H9 (cell line): ENCODE measurements at regions not wholly inside any gene's neighbourhood (a gene's known extent, or its start where the extent isn't known, plus 50 kb on each side); places are given as distances from the start of the nearest gene placed in this dataset.

Source experiments
- DNase-seq: peaks from one replicate; pipeline ENCODE4 v3.0.0-alpha.2; 2017
- H2AFZ ChIP-seq: one replicate; pipeline ENCODE4 v1.6.1; 2013; ENCODE audit warnings: mild to moderate bottlenecking, low read length, control low read depth, moderate library complexity
- H2AK5ac ChIP-seq: 2 replicates; pipeline ENCODE4 v1.6.1; 2013; ENCODE audit warnings: low read length, control low read depth, mixed read lengths; ENCODE audit not compliant: insufficient read length
- H2BK120ac ChIP-seq: one replicate; pipeline ENCODE4 v1.6.1; 2013; ENCODE audit warnings: low read depth, mild to moderate bottlenecking, low read length, control low read depth, inconsistent platforms; ENCODE audit not compliant: poor library complexity, severe bottlenecking
- H2BK12ac ChIP-seq: 2 replicates; pipeline ENCODE4 v1.6.1; 2013; ENCODE audit warnings: low read length, control low read depth, mixed read lengths, low read depth; ENCODE audit not compliant: insufficient read length
- H2BK15ac ChIP-seq: 2 replicates; pipeline ENCODE4 v1.6.1; 2013; ENCODE audit warnings: low read depth, low read length, control low read depth
- H2BK20ac ChIP-seq: one replicate; pipeline ENCODE4 v1.6.1; 2013; ENCODE audit warnings: low read depth, mild to moderate bottlenecking, low read length, control low read depth, inconsistent platforms; ENCODE audit not compliant: poor library complexity, severe bottlenecking
- H2BK5ac ChIP-seq: 2 replicates; pipeline ENCODE4 v1.6.1; 2013; ENCODE audit warnings: low read length, control low read depth, mixed read lengths; ENCODE audit not compliant: insufficient read length
- H3K14ac ChIP-seq: 2 replicates; pipeline ENCODE4 v1.6.1; 2013; ENCODE audit warnings: low read length, control low read depth; ENCODE audit not compliant: insufficient read depth
- H3K18ac ChIP-seq: 2 replicates; pipeline ENCODE4 v1.6.1; 2013; ENCODE audit warnings: low read depth, mild to moderate bottlenecking, mixed read lengths, low read length, control low read depth; ENCODE audit not compliant: insufficient read length
- H3K23ac ChIP-seq: 2 replicates; pipeline ENCODE4 v1.6.1; 2013; ENCODE audit warnings: low read length, control low read depth, mixed read lengths, low read depth; ENCODE audit not compliant: insufficient read length
- H3K23me2 ChIP-seq: 2 replicates; pipeline ENCODE4 v1.6.1; 2013; ENCODE audit warnings: low read depth, mild to moderate bottlenecking, mixed read lengths, low read length, control low read depth; ENCODE audit not compliant: insufficient read length, poor library complexity, severe bottlenecking
- H3K27ac ChIP-seq: 2 replicates; pipeline ENCODE4 v1.5.1; 2013; ENCODE audit warnings: low read length, control low read depth, mixed read lengths, low read depth; ENCODE audit not compliant: insufficient read length
- H3K27me3 ChIP-seq: 2 replicates; pipeline ENCODE4 v1.6.1; 2013; ENCODE audit warnings: low read length, control low read depth, inconsistent platforms; ENCODE audit not compliant: insufficient read depth
- H3K4ac ChIP-seq: 2 replicates; pipeline ENCODE4 v1.6.1; 2013; ENCODE audit warnings: low read depth, mild to moderate bottlenecking, control low read depth, inconsistent platforms, low read length, moderate library complexity
- H3K4me1 ChIP-seq: 2 replicates; pipeline ENCODE4 v1.6.1; 2013; ENCODE audit warnings: low read length, control low read depth, inconsistent platforms; ENCODE audit not compliant: insufficient read depth
- H3K4me2 ChIP-seq: 2 replicates; pipeline ENCODE4 v1.6.1; 2013; ENCODE audit warnings: low read length, control low read depth, mixed read lengths; ENCODE audit not compliant: insufficient read length, insufficient read depth
- H3K56ac ChIP-seq: 2 replicates; pipeline ENCODE4 v1.6.1; 2013; ENCODE audit warnings: low read depth, mild to moderate bottlenecking, mixed read lengths, low read length, control low read depth; ENCODE audit not compliant: insufficient read length
- H3K79me1 ChIP-seq: 2 replicates; pipeline ENCODE4 v1.6.1; 2013; ENCODE audit warnings: low read depth, mild to moderate bottlenecking, moderate library complexity, low read length, control low read depth, inconsistent platforms; ENCODE audit not compliant: insufficient read depth, poor library complexity, severe bottlenecking
- H3K79me2 ChIP-seq: 2 replicates; pipeline ENCODE4 v1.6.1; 2013; ENCODE audit warnings: low read length, control low read depth, inconsistent platforms; ENCODE audit not compliant: insufficient read depth
- H3K9ac ChIP-seq: 2 replicates; pipeline ENCODE4 v1.6.1; 2013; ENCODE audit warnings: low read length, control low read depth, mixed read lengths; ENCODE audit not compliant: insufficient read length; ENCODE audit errors: extremely low read depth
- H3K9me3 ChIP-seq: one replicate; pipeline ENCODE4 v1.6.1; 2013; ENCODE audit warnings: low read depth, low read length, inconsistent platforms; ENCODE audit not compliant: control insufficient read depth
- H3T11ph ChIP-seq: one replicate; pipeline ENCODE4 v1.6.1; 2013; ENCODE audit warnings: mild to moderate bottlenecking, low read length, control low read depth, inconsistent platforms
- H4K20me1 ChIP-seq: one replicate; pipeline ENCODE4 v1.6.1; 2013; ENCODE audit not compliant: control insufficient read depth, insufficient read length, insufficient read depth
- H4K5ac ChIP-seq: 2 replicates; pipeline ENCODE4 v1.6.1; 2013; ENCODE audit warnings: low read depth, mild to moderate bottlenecking, mixed read lengths, low read length, control low read depth; ENCODE audit not compliant: insufficient read length
- H4K8ac ChIP-seq: replicated peaks from 2 replicates; pipeline ENCODE4 v1.6.1; 2013; ENCODE audit warnings: low read length, control low read depth, mixed read lengths, low read depth; ENCODE audit not compliant: insufficient read length
- H4K91ac ChIP-seq: 2 replicates; pipeline ENCODE4 v1.6.1; 2013; ENCODE audit warnings: low read depth, mild to moderate bottlenecking, moderate library complexity, mixed read lengths, low read length, control low read depth; ENCODE audit not compliant: insufficient read length
- H3K27ac Mint-ChIP-seq, 3 experiments: 2 replicates in 2 of 3; 3 replicates in 1 of 3; pipeline ENCODE4 v1.8.0; 2020 to 2021; ENCODE audit warnings: mixed read lengths in 3 of 3, mild to moderate bottlenecking in 1 of 3, moderate library complexity in 1 of 3
- H3K27me3 Mint-ChIP-seq: 2 replicates; pipeline ENCODE4 v1.8.0; 2021; ENCODE audit warnings: low read depth, mild to moderate bottlenecking, moderate library complexity, mixed read lengths
- H3K36me3 Mint-ChIP-seq, 3 experiments: 2 replicates in 2 of 3; 3 replicates in 1 of 3; pipeline ENCODE4 v1.8.0; 2020 to 2021; ENCODE audit warnings: low read depth in 3 of 3, mixed read lengths in 3 of 3; ENCODE audit not compliant: insufficient read depth in 1 of 3
- H3K4me1 Mint-ChIP-seq, 2 experiments: 2 replicates each; pipeline ENCODE4 v1.8.0; 2020; ENCODE audit warnings: mixed read lengths in 2 of 2
- H3K4me3 Mint-ChIP-seq, 2 experiments: 2 replicates in 1 of 2; 3 replicates in 1 of 2; pipeline ENCODE4 v1.8.0; 2020 to 2021; ENCODE audit warnings: mild to moderate bottlenecking in 2 of 2, mixed read lengths in 2 of 2, moderate library complexity in 1 of 2
- H3K9me3 Mint-ChIP-seq, 2 experiments: 2 replicates in 1 of 2; 3 replicates in 1 of 2; pipeline ENCODE4 v1.8.0; 2020; ENCODE audit warnings: mild to moderate bottlenecking in 2 of 2, mixed read lengths in 2 of 2, moderate library complexity in 1 of 2
- CTCF ChIP-seq: fragments of 200-600 bp; sonication (generic); conservative IDR thresholded peaks from 3 replicates; pipeline ENCODE4 v1.8.0; 2021; ENCODE audit warnings: antibody characterized with exemption, mild to moderate bottlenecking
- WGBS: extraction: QIAGEN DNeasy Blood & Tissue Kit; methylation state at CpG from one replicate; pipeline ENCODE4 v1.1.7; 2013; ENCODE audit warnings: missing lambda C conversion rate, low lambda C conversion rate, mixed read lengths; ENCODE audit not compliant: insufficient read length; ENCODE audit errors: extremely low coverage; 5-methylcytosine and 5-hydroxymethylcytosine counted together

GRCh38 chr14:104385531-104386101, 193.9 kb upstream of the C14orf180 start:
- H4K8ac ChIP-seq: no peak overlapping the region
- H3K23ac ChIP-seq: no peak overlapping the region
- H2BK5ac ChIP-seq: no peak overlapping the region
- no peak overlapping the region for H3K18ac ChIP-seq
- Mint-ChIP-seq H3K27ac (0 out of 7 replicates have a peak overlapping the region, but pooled peaks of 1 of the 3 experiments have one; percentile 9), H3K36me3 (peaks cover 0 to 8% (median 2%) of the 10 kb centered on the region in 3 experiments; a peak in 2 of 7 replicates), H3K4me3 (no peak overlapping the region), H3K4me1 (peaks cover 10 to 26% of the 10 kb centered on the region in 2 experiments), H3K9me3 (peaks cover 4 to 10% of the 10 kb centered on the region in 2 experiments; a peak in 4 of 5 replicates), H3K27me3 (peaks cover 3% of the 10 kb centered on the region; the same call in 1 of the 2 replicates)
- no peak overlapping the region for H3K27ac ChIP-seq
- H3K4me1 ChIP-seq: no peaks in the 10 kb centered on the region
- H3K4me2 ChIP-seq: no peak overlapping the region
- no peak for TF ChIP-seq CTCF
- H4K20me1 ChIP-seq: no peaks in the 10 kb centered on the region
- no peak overlapping the region for H2AFZ ChIP-seq
- H3K56ac ChIP-seq: no peak overlapping the region
- no peak overlapping the region for H2BK20ac ChIP-seq
- H2BK12ac ChIP-seq: no peak overlapping the region
- H3K9ac ChIP-seq: no peak overlapping the region
- H2BK120ac ChIP-seq: no peak overlapping the region
- no peaks in the 10 kb centered on the region for H3K9me3 ChIP-seq
- no peak overlapping the region for H3K14ac ChIP-seq
- no CpG with 5 or more reads among the region's 20 CpGs for WGBS
- H3K79me2 ChIP-seq: no peaks in the 10 kb centered on the region
- H4K91ac ChIP-seq: no peak overlapping the region
- peak; percentile 20 for DNase-seq
- no peaks in the 10 kb centered on the region for H3K27me3 ChIP-seq
- no peak overlapping the region for H2AK5ac ChIP-seq
- no peak overlapping the region for H3T11ph ChIP-seq
- H3K79me1 ChIP-seq: no peaks in the 10 kb centered on the region
- H4K5ac ChIP-seq: no peak overlapping the region
- no peaks in the 10 kb centered on the region for H3K23me2 ChIP-seq
- no peak overlapping the region for H2BK15ac ChIP-seq
- no peak overlapping the region for H3K4ac ChIP-seq
